Lower leg skin (tissue), 4 donors: ENCODE measurements at regions not wholly inside any gene's neighbourhood (a gene's known extent, or its start where the extent isn't known, plus 50 kb on each side); places are given as distances from the start of the nearest gene placed in this dataset.
A peak's percentile ranks its signal among the peaks of the same experiment; 100 is the strongest.

ENCODE experiments used
- DNase-seq, 2 donors: peaks; one replicate each; pipeline ENCODE4 v3.0.0-alpha.2; 2019; ENCODE audit warnings: low spot score in 2 of 2
- H3K4me3 ChIP-seq: fragments of 200-600 bp; sonication (generic); 2 replicates; pipeline ENCODE4 v1.5.1; 2017; ENCODE audit warnings: mild to moderate bottlenecking, low read depth; ENCODE audit not compliant: poor library complexity, severe bottlenecking
- POLR2A ChIP-seq, 2 donors: fragments of 450-650 bp; IDR thresholded peaks; one replicate each; pipeline ENCODE4 v1.6.1; 2016 to 2017; ENCODE audit warnings: antibody characterized with exemption in 2 of 2, mild to moderate bottlenecking in 1 of 2, moderate library complexity in 1 of 2
- WGBS, 2 donors: methylation state at CpG; one replicate each; pipeline ENCODE4 v1.1.5; 2018; 5-methylcytosine and 5-hydroxymethylcytosine counted together
- intact Hi-C: fragments of 100-400 bp; cut with DNase I; formaldehyde crosslinking; loops from one replicate; pipeline ENCODE4 v1.15.0; 2023; ENCODE audit warnings: low total_unique reads
- TF ChIP-seq, protein P1 (sequence below), 3 donors: fragments of 450-650 bp; IDR thresholded peaks; one replicate each; pipeline ENCODE4 v1.5.1; 2016; ENCODE audit warnings: antibody characterized with exemption in 3 of 3, mild to moderate bottlenecking in 3 of 3, moderate library complexity in 2 of 3

DNA sequence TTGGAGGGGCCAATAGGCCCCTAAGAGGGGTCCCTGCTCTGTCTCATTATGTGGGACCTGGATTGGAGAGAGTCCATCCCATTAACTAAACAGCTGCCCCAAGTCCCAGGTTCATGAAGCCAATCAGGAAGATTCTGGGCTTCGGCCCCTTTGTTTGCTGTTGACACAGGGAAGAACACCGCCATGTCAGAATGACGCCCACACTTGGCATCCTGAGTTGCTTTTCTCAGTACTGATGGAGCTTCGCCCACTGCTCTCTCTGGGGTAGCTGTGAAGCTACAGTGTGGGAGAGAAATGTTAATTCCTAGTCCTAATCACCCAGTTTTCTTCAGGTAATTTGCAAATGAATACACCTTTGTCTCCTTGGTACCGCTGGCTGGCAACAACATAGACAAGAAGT lies 264.7 kb downstream of the GLRX3 start:
- H3K4me3 ChIP-seq = no peak overlapping the region
- TF ChIP-seq, protein P1, sequence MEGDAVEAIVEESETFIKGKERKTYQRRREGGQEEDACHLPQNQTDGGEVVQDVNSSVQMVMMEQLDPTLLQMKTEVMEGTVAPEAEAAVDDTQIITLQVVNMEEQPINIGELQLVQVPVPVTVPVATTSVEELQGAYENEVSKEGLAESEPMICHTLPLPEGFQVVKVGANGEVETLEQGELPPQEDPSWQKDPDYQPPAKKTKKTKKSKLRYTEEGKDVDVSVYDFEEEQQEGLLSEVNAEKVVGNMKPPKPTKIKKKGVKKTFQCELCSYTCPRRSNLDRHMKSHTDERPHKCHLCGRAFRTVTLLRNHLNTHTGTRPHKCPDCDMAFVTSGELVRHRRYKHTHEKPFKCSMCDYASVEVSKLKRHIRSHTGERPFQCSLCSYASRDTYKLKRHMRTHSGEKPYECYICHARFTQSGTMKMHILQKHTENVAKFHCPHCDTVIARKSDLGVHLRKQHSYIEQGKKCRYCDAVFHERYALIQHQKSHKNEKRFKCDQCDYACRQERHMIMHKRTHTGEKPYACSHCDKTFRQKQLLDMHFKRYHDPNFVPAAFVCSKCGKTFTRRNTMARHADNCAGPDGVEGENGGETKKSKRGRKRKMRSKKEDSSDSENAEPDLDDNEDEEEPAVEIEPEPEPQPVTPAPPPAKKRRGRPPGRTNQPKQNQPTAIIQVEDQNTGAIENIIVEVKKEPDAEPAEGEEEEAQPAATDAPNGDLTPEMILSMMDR (IDR thresholded peaks at IDR 0.05) = no peak
- TF ChIP-seq POLR2A (IDR thresholded peaks at IDR 0.05) = no peak
- intact Hi-C loops = no loop called here
- DNase-seq = peak in 1 of 2 donors; percentile 50
- 74 to 76% methylated on average over 5 of the region's 5 CpGs for WGBS, 2 donors

DNA sequence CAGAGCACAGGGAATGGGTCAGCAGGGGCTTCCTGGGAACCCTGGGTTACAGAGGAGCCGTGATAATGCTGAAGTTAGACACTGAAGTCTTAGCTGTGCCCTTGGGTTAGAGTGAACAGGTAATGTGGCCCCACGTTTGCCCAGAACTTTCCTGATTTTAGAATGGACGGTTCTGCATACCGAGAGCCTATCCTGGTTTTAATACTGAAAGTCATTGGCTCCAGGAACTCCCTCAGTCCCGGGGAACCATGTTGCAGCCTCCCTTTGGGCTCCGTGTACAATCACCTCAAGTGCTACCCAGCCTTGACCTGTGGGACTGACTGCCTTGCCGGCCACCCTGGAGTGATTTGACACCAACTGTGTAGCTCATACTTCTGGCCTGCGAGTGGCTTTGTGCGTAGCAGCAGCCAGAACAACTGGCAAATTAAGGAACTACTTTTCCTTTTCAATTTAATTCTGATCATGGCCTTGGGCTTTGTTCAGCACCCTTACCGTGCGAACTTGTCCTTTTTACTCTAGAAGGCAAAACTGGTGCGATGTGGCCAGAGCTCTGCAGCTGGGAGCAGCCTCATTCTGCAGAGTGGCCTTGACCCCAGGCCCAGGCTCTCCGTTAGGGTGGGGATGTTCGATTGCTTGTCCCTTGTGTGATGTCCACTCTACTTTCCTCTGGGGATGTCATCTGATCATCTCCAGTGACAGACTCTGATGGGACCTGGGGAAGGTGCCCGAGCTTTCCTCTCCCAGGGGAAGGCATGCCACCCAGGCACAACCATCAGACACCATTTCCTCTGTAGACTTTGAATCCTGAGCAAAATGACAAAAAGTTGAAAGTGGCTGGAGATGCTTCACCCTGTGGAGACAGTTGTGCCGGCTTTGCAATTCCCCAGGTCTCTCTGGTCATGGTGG lies 265.9 kb downstream of the GLRX3 start:
- intact Hi-C loops = no loop called here
- DNase-seq = peak in 1 of 2 donors; percentile 54
- H3K4me3 ChIP-seq = no peak overlapping the region
- TF ChIP-seq, protein P1 (IDR thresholded peaks at IDR 0.05) = no peak
- TF ChIP-seq POLR2A (IDR thresholded peaks at IDR 0.05) = no peak
- 78 to 88% methylated on average over 16 of the region's 16 CpGs for WGBS, 2 donors

DNA sequence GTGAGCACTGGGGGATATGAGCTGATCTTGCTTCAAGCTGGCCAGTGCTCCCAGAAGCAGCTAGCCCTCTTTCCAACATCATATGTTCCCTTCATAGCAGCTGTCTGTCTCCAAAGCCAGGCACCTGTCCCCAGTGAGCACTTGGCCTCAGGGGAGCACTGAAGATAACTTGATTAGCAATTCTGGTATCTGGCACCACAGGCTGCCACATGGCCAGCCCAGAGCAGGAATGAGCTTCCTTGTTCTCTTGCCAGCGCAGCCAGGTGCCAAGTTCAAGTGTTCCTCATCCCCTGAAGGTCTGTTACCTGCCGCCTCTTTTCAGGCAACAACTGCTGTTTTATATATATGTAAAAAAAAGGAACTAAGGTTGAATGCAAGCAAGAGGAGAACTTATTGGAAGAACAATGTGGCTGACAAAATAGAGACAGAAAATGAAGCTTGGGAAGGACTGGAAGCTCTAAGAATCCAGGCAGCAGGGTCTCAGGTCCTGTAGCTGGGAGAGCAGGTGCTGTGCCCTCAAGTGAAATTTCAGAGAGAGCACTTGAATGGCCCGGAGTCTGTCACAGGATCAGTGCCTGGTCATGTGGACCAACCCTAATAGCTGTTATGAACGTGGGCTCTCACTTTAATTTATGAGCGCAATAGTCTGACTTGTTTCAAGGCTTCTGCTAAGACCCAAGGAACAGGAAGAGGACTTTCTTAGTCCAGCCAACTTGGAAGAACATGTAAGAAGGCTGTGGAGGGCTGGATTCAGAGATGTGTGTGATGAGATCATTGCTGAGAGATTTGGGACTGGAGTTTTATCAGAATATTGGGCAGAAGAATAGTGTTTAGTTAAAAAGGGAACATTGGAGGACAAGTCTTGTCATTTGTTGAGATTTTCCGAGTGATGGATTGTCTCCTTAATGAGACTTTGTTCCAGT lies 267.2 kb downstream of the GLRX3 start:
- TF ChIP-seq, protein P1 (IDR thresholded peaks at IDR 0.05) = no peak
- TF ChIP-seq POLR2A (IDR thresholded peaks at IDR 0.05) = no peak
- intact Hi-C loops = no loop called here
- H3K4me3 ChIP-seq = no peak overlapping the region
- DNase-seq = peak in 1 of 2 donors; percentile 39
- 37 to 43% methylated on average over 6 of the region's 6 CpGs for WGBS, 2 donors

DNA sequence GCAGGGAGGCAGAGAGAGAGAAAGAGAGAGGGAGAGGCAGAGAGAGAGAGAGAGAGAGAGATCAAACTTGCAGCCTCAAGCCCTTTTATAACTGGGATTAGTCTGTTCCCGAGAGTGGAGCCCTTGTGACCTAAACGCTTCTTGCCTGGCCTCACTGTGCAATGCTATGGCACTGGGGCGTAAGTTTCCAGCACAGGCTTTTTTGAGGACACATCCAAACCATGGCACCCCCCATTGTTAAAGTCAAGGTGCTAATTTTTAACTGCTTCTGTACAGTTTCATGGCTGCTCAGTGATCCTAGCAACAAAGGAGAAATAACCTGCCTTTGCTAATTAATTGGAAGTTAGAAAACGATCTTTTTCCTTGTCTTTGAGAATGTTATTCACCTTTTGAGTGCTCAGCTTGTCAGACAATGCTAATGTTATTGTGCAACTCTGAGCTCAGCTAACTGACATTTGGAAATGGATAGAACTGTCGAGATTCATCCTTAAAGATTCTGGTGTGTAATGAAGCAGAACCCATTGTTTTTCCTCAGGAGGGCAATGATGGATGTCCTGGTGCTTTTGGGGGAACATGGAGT lies 268.4 kb downstream of the GLRX3 start:
- TF ChIP-seq POLR2A (IDR thresholded peaks at IDR 0.05) = no peak
- TF ChIP-seq, protein P1 (IDR thresholded peaks at IDR 0.05) = no peak
- intact Hi-C loops = loop anchor here (5.0 kb wide), 1 partner anchor 1277 kb away; no protein-coding TSS in a partner anchor
- DNase-seq = no peak
- H3K4me3 ChIP-seq = no peak overlapping the region
- 44 to 51% methylated on average over 5 of the region's 5 CpGs for WGBS, 2 donors

DNA sequence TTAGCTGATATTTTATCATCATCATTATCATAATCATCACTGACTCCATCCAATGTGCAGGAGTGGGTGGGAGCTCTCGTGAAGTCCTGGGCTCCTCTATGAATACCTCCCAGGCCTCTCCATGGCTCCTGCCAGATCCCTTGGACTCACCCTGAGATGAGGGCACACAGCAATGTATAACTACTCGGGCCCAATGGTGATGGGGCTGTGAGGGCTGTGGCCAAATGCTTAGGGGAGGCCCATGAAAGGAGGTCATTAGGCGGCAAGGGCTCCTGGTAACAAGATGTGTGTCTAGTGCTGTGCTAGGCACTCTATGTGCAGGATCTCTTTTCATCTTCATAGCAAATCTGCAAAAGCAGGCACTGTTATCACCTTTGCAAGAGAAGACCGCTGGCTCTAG lies 270.9 kb downstream of the GLRX3 start:
- TF ChIP-seq, protein P1 (IDR thresholded peaks at IDR 0.05) = no peak
- no peak for TF ChIP-seq POLR2A (IDR thresholded peaks at IDR 0.05)
- 83 to 84% methylated on average over 4 of the region's 4 CpGs for WGBS, 2 donors

More for the DNA sequence above, 270.9 kb downstream of the GLRX3 start:
- H3K4me3 ChIP-seq = no peak overlapping the region
- peak in 1 of 2 donors; percentile 72 for DNase-seq
- intact Hi-C loops = loop anchor here (5.0 kb wide), 1 partner anchor 1280 kb away; no protein-coding TSS in a partner anchor
